A673 (cell line): ENCODE measurements at regions not wholly inside any gene's neighbourhood (a gene's known extent, or its start where the extent isn't known, plus 50 kb on each side); places are given as distances from the start of the nearest gene placed in this dataset.
A peak's percentile ranks its signal among the peaks of the same experiment; 100 is the strongest.

Experiments used
- BruUV-seq: library from RNA; stranded (reverse); fragments of 400-500 nt; replicated peaks from 2 replicates; lab custom pipeline; 2021; lab: Mats Ljungman, UMichigan
- CTCF ChIA-PET: fragments of 300-600 bp; sonication (Branson Sonifier 250); formaldehyde crosslinking; loops from one replicate; lab custom pipeline; 2022; ENCODE audit warnings: antibody characterized with exemption; lab: Charles Lee
- POLR2A ChIA-PET: fragments of 300-600 bp; sonication (Branson Sonifier 250); formaldehyde crosslinking; loops from one replicate; lab custom pipeline; 2022; ENCODE audit warnings: antibody characterized with exemption; ENCODE audit not compliant: low non-redundant PET; lab: Charles Lee
- DNase-seq: peaks from one replicate; pipeline ENCODE4 v3.0.0-alpha.2; 2015; ENCODE audit warnings: low spot score
- H3K27ac ChIP-seq: fragments of 200-600 bp; sonication (generic); 2 replicates; pipeline ENCODE4 v1.5.1; 2016; ENCODE audit warnings: mixed run types, low read depth, mild to moderate bottlenecking, mixed read lengths, antibody characterized with exemption, low read length; ENCODE audit not compliant: poor library complexity, severe bottlenecking
- H3K27me3 ChIP-seq: fragments of 200-600 bp; sonication (generic); replicated peaks from 2 replicates; pipeline ENCODE4 v1.6.1; 2017; ENCODE audit warnings: mixed run types, low read depth, mild to moderate bottlenecking, mixed read lengths, antibody characterized with exemption, low read length; ENCODE audit not compliant: insufficient read depth, poor library complexity
- H3K36me3 ChIP-seq: fragments of 200-600 bp; sonication (generic); 2 replicates; pipeline ENCODE4 v1.6.1; 2016; ENCODE audit warnings: mixed run types, mild to moderate bottlenecking, mixed read lengths, antibody characterized with exemption, low read length; ENCODE audit not compliant: insufficient read depth, poor library complexity, severe bottlenecking
- H3K4me1 ChIP-seq: fragments of 200-600 bp; sonication (generic); 2 replicates; pipeline ENCODE4 v1.6.1; 2017; ENCODE audit warnings: mixed run types, mild to moderate bottlenecking, mixed read lengths, antibody characterized with exemption, low read length; ENCODE audit not compliant: insufficient read depth, poor library complexity, severe bottlenecking
- H3K4me3 ChIP-seq: fragments of 200-600 bp; sonication (generic); 2 replicates; pipeline ENCODE4 v1.5.1; 2016; ENCODE audit warnings: low read depth, mixed run types, mild to moderate bottlenecking, mixed read lengths, low read length; ENCODE audit not compliant: poor library complexity, severe bottlenecking
- H3K9me3 ChIP-seq: fragments of 200-600 bp; sonication (generic); 2 replicates; pipeline ENCODE4 v1.6.1; 2016; ENCODE audit warnings: mixed run types, low read depth, mild to moderate bottlenecking, mixed read lengths, antibody characterized with exemption, low read length; ENCODE audit not compliant: poor library complexity, severe bottlenecking
- CTCF ChIP-seq: fragments of 300-800, 200-600 bp; sonication (generic); conservative IDR thresholded peaks from 2 replicates; pipeline ENCODE4 v1.5.1; 2017; ENCODE audit warnings: low read depth, mild to moderate bottlenecking, antibody characterized with exemption, low read length, moderate library complexity, mixed read lengths
- EZH2 ChIP-seq: fragments of 200-600 bp; sonication (generic); IDR thresholded peaks from 2 replicates; pipeline ENCODE4 v1.6.1; 2017; ENCODE audit warnings: borderline replicate concordance, low read depth, mild to moderate bottlenecking, mixed read lengths, antibody characterized with exemption, low read length; ENCODE audit not compliant: poor library complexity, severe bottlenecking
- intact Hi-C: fragments of 100-400 bp; cut with micrococcal nuclease; formaldehyde crosslinking; loops from one replicate; pipeline ENCODE4 v1.10.0; 2022; ENCODE audit not compliant: unreplicated experiment

GRCh38 chr5:116923344-116923743 is 348.7 kb upstream of the SEMA6A start:
- Histone ChIP-seq H3K27ac (no peak overlapping the region), H3K27me3 (no peaks in the 10 kb centered on the region), H3K9me3 (no peaks in the 10 kb centered on the region), H3K36me3 (no peaks in the 10 kb centered on the region), H3K4me3 (no peak overlapping the region), H3K4me1 (no peaks in the 10 kb centered on the region)
- TF ChIP-seq EZH2 (no peak), CTCF (no peak)
- peak; percentile 4 for DNase-seq
- intact Hi-C loops: no loop called here
- ChIA-PET CTCF (no interaction called here), POLR2A (no interaction called here)
- no TSS peak for BruUV-seq

- H3K27ac ChIP-seq: no peak overlapping the region
These were observed 347.9 kb upstream of the SEMA6A start for GRCh38 chr5:116922532-116922931.

GRCh38 chr5:116914869-116915504 is 340.4 kb upstream of the SEMA6A start:
- H3K4me1 ChIP-seq: no peaks in the 10 kb centered on the region
- no peak for DNase-seq
- intact Hi-C loops: no loop called here
- H3K9me3 ChIP-seq: no peaks in the 10 kb centered on the region
- H3K27me3 ChIP-seq: no peaks in the 10 kb centered on the region
- H3K27ac ChIP-seq: no peak overlapping the region
- ChIA-PET POLR2A (no interaction called here), CTCF (no interaction called here)
- H3K36me3 ChIP-seq: no peaks in the 10 kb centered on the region
- no peak for TF ChIP-seq CTCF
- TF ChIP-seq EZH2: no peak
- H3K4me3 ChIP-seq: no peak overlapping the region
- BruUV-seq: no TSS peak

More at GRCh38 chr5:116922532-116922931, 347.9 kb upstream of the SEMA6A start:
- Histone ChIP-seq H3K27me3 (no peaks in the 10 kb centered on the region), H3K4me3 (no peak overlapping the region), H3K36me3 (no peaks in the 10 kb centered on the region), H3K9me3 (no peaks in the 10 kb centered on the region), H3K4me1 (no peaks in the 10 kb centered on the region)
- CTCF ChIA-PET: no interaction called here
- intact Hi-C loops: no loop called here
- POLR2A ChIA-PET: no interaction called here
- no peak for DNase-seq
- BruUV-seq: no TSS peak
- TF ChIP-seq EZH2 (no peak), CTCF (no peak)
